NT2/D1 (cell line): ENCODE measurements at regions not wholly inside any gene's neighbourhood (a gene's known extent, or its start where the extent isn't known, plus 50 kb on each side); places are given as distances from the start of the nearest gene placed in this dataset.
A peak's percentile ranks its signal among the peaks of the same experiment; 100 is the strongest.

Experiments
- DNase-seq: peaks from one replicate; pipeline ENCODE4 v3.0.0-alpha.2; 2011; ENCODE audit warnings: low read depth, low spot score
- H3K27me3 ChIP-seq: 2 replicates; pipeline ENCODE4 v1.6.0; 2011; ENCODE audit warnings: mild to moderate bottlenecking; ENCODE audit not compliant: insufficient read length, insufficient read depth
- H3K36me3 ChIP-seq: 2 replicates; pipeline ENCODE4 v1.6.1; 2011; ENCODE audit warnings: mild to moderate bottlenecking, low read length, mixed read lengths; ENCODE audit not compliant: insufficient read depth, insufficient read length
- H3K4me1 ChIP-seq: 2 replicates; pipeline ENCODE4 v1.5.1; 2011; ENCODE audit not compliant: insufficient read depth, insufficient read length
- H3K4me3 ChIP-seq: 2 replicates; pipeline ENCODE4 v1.5.1; 2011; ENCODE audit warnings: low read depth; ENCODE audit not compliant: insufficient read length
- H3K9ac ChIP-seq: 2 replicates; pipeline ENCODE4 v1.6.0; 2011; ENCODE audit warnings: low read depth; ENCODE audit not compliant: insufficient read length
- H3K9me3 ChIP-seq: 2 replicates; pipeline ENCODE4 v1.5.1; 2011; ENCODE audit warnings: mild to moderate bottlenecking, low read length; ENCODE audit not compliant: insufficient read depth
- SUZ12 ChIP-seq: IDR thresholded peaks from 2 replicates; pipeline ENCODE4 v1.6.1; 2011; ENCODE audit not compliant: insufficient read length, insufficient read depth; ENCODE audit errors: extremely low read depth
- YY1 ChIP-seq: IDR thresholded peaks from 2 replicates; pipeline ENCODE4 v1.6.1; 2011; ENCODE audit not compliant: insufficient read length, insufficient read depth
- ZNF274 ChIP-seq: IDR thresholded peaks from 2 replicates; pipeline ENCODE4 v1.6.1; 2011; ENCODE audit warnings: mild to moderate bottlenecking, low read depth, low read length

GRCh38 chr13:53144826-53145225, 116.2 kb downstream of the OLFM4 start:
- no peak overlapping the region for H3K4me3 ChIP-seq
- no peaks in the 10 kb centered on the region for H3K27me3 ChIP-seq
- no peaks in the 10 kb centered on the region for H3K4me1 ChIP-seq
- H3K9ac ChIP-seq: no peak overlapping the region
- no peaks in the 10 kb centered on the region for H3K36me3 ChIP-seq
- no peak for DNase-seq
- TF ChIP-seq SUZ12 (no peak), YY1 (no peak), ZNF274 (no peak)
- no peaks in the 10 kb centered on the region for H3K9me3 ChIP-seq

GRCh38 chr13:53150568-53150967, 122.0 kb downstream of the OLFM4 start:
- Histone ChIP-seq H3K27me3 (no peaks in the 10 kb centered on the region), H3K9me3 (no peaks in the 10 kb centered on the region), H3K4me3 (no peak overlapping the region), H3K9ac (no peak overlapping the region), H3K4me1 (no peaks in the 10 kb centered on the region), H3K36me3 (no peaks in the 10 kb centered on the region)
- no peak for DNase-seq
- TF ChIP-seq YY1 (no peak), SUZ12 (no peak), ZNF274 (no peak)

- no peak overlapping the region for H3K4me3 ChIP-seq
- H3K9ac ChIP-seq: no peak overlapping the region
- no peaks in the 10 kb centered on the region for H3K9me3 ChIP-seq
- DNase-seq: peak; percentile 55
- H3K27me3 ChIP-seq: no peaks in the 10 kb centered on the region
- no peaks in the 10 kb centered on the region for H3K36me3 ChIP-seq
- no peaks in the 10 kb centered on the region for H3K4me1 ChIP-seq
- TF ChIP-seq YY1 (no peak), ZNF274 (no peak), SUZ12 (no peak)
Observed at GRCh38 chr13:53151336-53152056, 122.9 kb downstream of the OLFM4 start.

- Histone ChIP-seq H3K9ac (no peak overlapping the region), H3K4me3 (no peak overlapping the region), H3K4me1 (no peaks in the 10 kb centered on the region), H3K9me3 (no peaks in the 10 kb centered on the region), H3K27me3 (no peaks in the 10 kb centered on the region), H3K36me3 (no peaks in the 10 kb centered on the region)
- no peak for DNase-seq
- TF ChIP-seq YY1 (no peak), ZNF274 (no peak), SUZ12 (no peak)
Observed at GRCh38 chr13:53152057-53152421, 123.4 kb downstream of the OLFM4 start.

- DNase-seq: no peak
- Histone ChIP-seq H3K4me3 (no peak overlapping the region), H3K36me3 (no peaks in the 10 kb centered on the region), H3K4me1 (no peaks in the 10 kb centered on the region), H3K9me3 (no peaks in the 10 kb centered on the region), H3K9ac (no peak overlapping the region), H3K27me3 (no peaks in the 10 kb centered on the region)
- TF ChIP-seq SUZ12: no peak
- TF ChIP-seq ZNF274: no peak
- TF ChIP-seq YY1: no peak
Observed at GRCh38 chr13:53158201-53158600, 129.6 kb downstream of the OLFM4 start.

- Histone ChIP-seq H3K36me3 (no peaks in the 10 kb centered on the region), H3K4me3 (no peak overlapping the region), H3K27me3 (no peaks in the 10 kb centered on the region), H3K9ac (no peak overlapping the region), H3K9me3 (no peaks in the 10 kb centered on the region; the same call in 1 of the 2 replicates), H3K4me1 (no peaks in the 10 kb centered on the region)
- DNase-seq: no peak
- TF ChIP-seq YY1: no peak
- TF ChIP-seq ZNF274: no peak
- TF ChIP-seq SUZ12: no peak
Observed at GRCh38 chr13:53159431-53159830, 130.8 kb downstream of the OLFM4 start.

GRCh38 chr13:53160211-53160610, 131.6 kb downstream of the OLFM4 start:
- H3K36me3 ChIP-seq: no peaks in the 10 kb centered on the region
- TF ChIP-seq ZNF274 (no peak), SUZ12 (no peak), YY1 (no peak)
- no peaks in the 10 kb centered on the region for H3K27me3 ChIP-seq
- no peak for DNase-seq
- no peak overlapping the region for H3K4me3 ChIP-seq
- H3K9ac ChIP-seq: no peak overlapping the region
- no peaks in the 10 kb centered on the region; the same call in 1 of the 2 replicates for H3K9me3 ChIP-seq
- H3K4me1 ChIP-seq: no peaks in the 10 kb centered on the region
